ENCODE measurements at regions not wholly inside any gene's neighbourhood (a gene's known extent, or its start where the extent isn't known, plus 50 kb on each side); places are given as distances from the start of the nearest gene placed in this dataset.

- Histone ChIP-seq H3F3A (ENCODE audit: insufficient read depth, low read length) (no peaks in the 10 kb centered on the region), H3K4me3 (ENCODE audit: low read length) (no peak overlapping the region), H3K4me2 (ENCODE audit: low read depth, low read length) (no peak overlapping the region), H3K9me3 (replicated peaks; ENCODE audit: insufficient read depth, low read length) (no peaks in the 10 kb centered on the region), H3K9me2 (replicated peaks; ENCODE audit: insufficient read depth, low read length) (no peaks in the 10 kb centered on the region), H3K36me3 (replicated peaks; ENCODE audit: insufficient read depth, low read length) (no peaks in the 10 kb centered on the region), H3K27ac (ENCODE audit: low read length) (no peak overlapping the region), H3K9ac (ENCODE audit: low read length) (no peak overlapping the region), H2AFZ (ENCODE audit: low read length) (no peak overlapping the region), H3K27me3 (replicated peaks; ENCODE audit: insufficient read depth, low read length) (no peaks in the 10 kb centered on the region), H3K4me1 (ENCODE audit: low read length) (no peaks in the 10 kb centered on the region), H3K79me2 (ENCODE audit: low read length) (no peaks in the 10 kb centered on the region), H4K20me1 (ENCODE audit: insufficient read depth, low read length) (no peaks in the 10 kb centered on the region)
- no peak for DNase-seq
- TF ChIP-seq EZH2 (optimal IDR thresholded peaks at IDR 0.05; ENCODE audit: low read depth, low read length) (no peak), EZH2phosphoT487 (IDR thresholded peaks at IDR 0.05; ENCODE audit: low read length) (no peak), CTCF (IDR thresholded peaks at IDR 0.05; ENCODE audit: low read length) (no peak)
These were observed 145.1 kb upstream of the MAGI3 start for GRCh38 chr1:113245252-113245651.

- H3K9me3 ChIP-seq (replicated peaks; ENCODE audit: insufficient read depth, low read length), result no peaks in the 10 kb centered on the region
These were observed 143.4 kb upstream of the MAGI3 start for GRCh38 chr1:113246929-113247328.

GRCh38 chr1:113247355-113247754, 143.0 kb upstream of the MAGI3 start:
- H4K20me1 ChIP-seq (ENCODE audit: insufficient read depth, low read length), result no peaks in the 10 kb centered on the region
- no peak overlapping the region for H3K27ac ChIP-seq (ENCODE audit: low read length)
- no peaks in the 10 kb centered on the region for H3K27me3 ChIP-seq (replicated peaks; ENCODE audit: insufficient read depth, low read length)
- no peaks in the 10 kb centered on the region for H3K36me3 ChIP-seq (replicated peaks; ENCODE audit: insufficient read depth, low read length)
- H3K9ac ChIP-seq (ENCODE audit: low read length), result no peak overlapping the region
- H3K9me2 ChIP-seq (replicated peaks; ENCODE audit: insufficient read depth, low read length), result no peaks in the 10 kb centered on the region
- no peak overlapping the region for H2AFZ ChIP-seq (ENCODE audit: low read length)
- no peaks in the 10 kb centered on the region for H3K79me2 ChIP-seq (ENCODE audit: low read length)
- H3K4me3 ChIP-seq (ENCODE audit: low read length), result no peak overlapping the region
- H3K9me3 ChIP-seq (replicated peaks; ENCODE audit: insufficient read depth, low read length), result no peaks in the 10 kb centered on the region
- H3K4me1 ChIP-seq (ENCODE audit: low read length), result no peaks in the 10 kb centered on the region
- TF ChIP-seq CTCF (IDR thresholded peaks at IDR 0.05; ENCODE audit: low read length) (no peak), EZH2phosphoT487 (IDR thresholded peaks at IDR 0.05; ENCODE audit: low read length) (no peak), EZH2 (optimal IDR thresholded peaks at IDR 0.05; ENCODE audit: low read depth, low read length) (no peak)
- no peak for DNase-seq
- H3F3A ChIP-seq (ENCODE audit: insufficient read depth, low read length), result no peaks in the 10 kb centered on the region
- H3K4me2 ChIP-seq (ENCODE audit: low read depth, low read length), result no peak overlapping the region

More at GRCh38 chr1:113246929-113247328, 143.4 kb upstream of the MAGI3 start:
- Histone ChIP-seq H3K36me3 (replicated peaks; ENCODE audit: insufficient read depth, low read length) (no peaks in the 10 kb centered on the region), H3K4me3 (ENCODE audit: low read length) (no peak overlapping the region), H3K4me2 (ENCODE audit: low read depth, low read length) (no peak overlapping the region), H3K9me2 (replicated peaks; ENCODE audit: insufficient read depth, low read length) (no peaks in the 10 kb centered on the region), H2AFZ (ENCODE audit: low read length) (no peak overlapping the region), H3K4me1 (ENCODE audit: low read length) (no peaks in the 10 kb centered on the region), H3F3A (ENCODE audit: insufficient read depth, low read length) (no peaks in the 10 kb centered on the region), H3K27me3 (replicated peaks; ENCODE audit: insufficient read depth, low read length) (no peaks in the 10 kb centered on the region), H3K27ac (ENCODE audit: low read length) (no peak overlapping the region), H3K79me2 (ENCODE audit: low read length) (no peaks in the 10 kb centered on the region), H3K9ac (ENCODE audit: low read length) (no peak overlapping the region), H4K20me1 (ENCODE audit: insufficient read depth, low read length) (no peaks in the 10 kb centered on the region)
- TF ChIP-seq CTCF (IDR thresholded peaks at IDR 0.05; ENCODE audit: low read length), result no peak
- no peak for TF ChIP-seq EZH2 (optimal IDR thresholded peaks at IDR 0.05; ENCODE audit: low read depth, low read length)
- no peak for TF ChIP-seq EZH2phosphoT487 (IDR thresholded peaks at IDR 0.05; ENCODE audit: low read length)
- no peak for DNase-seq
